Activated B cell treated with CpG ODN at 0.5 μM for 24 hours (primary cell): ENCODE measurements at regions not wholly inside any gene's neighbourhood (a gene's known extent, or its start where the extent isn't known, plus 50 kb on each side); places are given as distances from the start of the nearest gene placed in this dataset.

Experiments
- ATAC-seq: fragments of 200-7000 bp; cut with Tn5 transposase; one replicate; pipeline ENCODE4 v1.10.0; 2021; ENCODE audit warnings: low read depth, mild to moderate bottlenecking, moderate library complexity
- CTCF ChIA-PET: fragments of 350-600 bp; sonication (Branson Sonifier 250); formaldehyde crosslinking; loops from one replicate; lab custom pipeline; 2021; ENCODE audit warnings: antibody characterized with exemption; lab: Charles Lee
- POLR2A ChIA-PET: fragments of 350-600 bp; sonication (Branson Sonifier 250); formaldehyde crosslinking; loops from one replicate; lab custom pipeline; 2021; ENCODE audit warnings: antibody characterized with exemption; lab: Charles Lee
- DNase-seq: peaks from one replicate; pipeline ENCODE4 v3.0.0; 2022
- H3K27ac Mint-ChIP-seq: one replicate; pipeline ENCODE4 v1.8.0; 2020; ENCODE audit warnings: mixed read lengths
- H3K27me3 Mint-ChIP-seq: one replicate; pipeline ENCODE4 v1.8.0; 2021; ENCODE audit warnings: mixed read lengths
- H3K36me3 Mint-ChIP-seq: one replicate; pipeline ENCODE4 v1.8.0; 2021; ENCODE audit warnings: low read depth, mixed read lengths
- H3K4me1 Mint-ChIP-seq: one replicate; pipeline ENCODE4 v1.8.0; 2021; ENCODE audit warnings: mixed read lengths
- H3K4me3 Mint-ChIP-seq: one replicate; pipeline ENCODE4 v1.8.0; 2020; ENCODE audit warnings: mild to moderate bottlenecking, mixed read lengths
- H3K9me3 Mint-ChIP-seq: one replicate; pipeline ENCODE4 v1.8.0; 2020; ENCODE audit warnings: mixed read lengths
- intact Hi-C: fragments of 100-400 bp; cut with micrococcal nuclease; formaldehyde crosslinking; loops from one replicate; pipeline ENCODE4 v1.15.1; 2024
- TF ChIP-seq, protein P1 (sequence below): fragments of 200-600 bp; IDR thresholded peaks from one replicate; pipeline ENCODE4 v1.8.0; 2022; ENCODE audit warnings: antibody characterized with exemption, mild to moderate bottlenecking

DNA sequence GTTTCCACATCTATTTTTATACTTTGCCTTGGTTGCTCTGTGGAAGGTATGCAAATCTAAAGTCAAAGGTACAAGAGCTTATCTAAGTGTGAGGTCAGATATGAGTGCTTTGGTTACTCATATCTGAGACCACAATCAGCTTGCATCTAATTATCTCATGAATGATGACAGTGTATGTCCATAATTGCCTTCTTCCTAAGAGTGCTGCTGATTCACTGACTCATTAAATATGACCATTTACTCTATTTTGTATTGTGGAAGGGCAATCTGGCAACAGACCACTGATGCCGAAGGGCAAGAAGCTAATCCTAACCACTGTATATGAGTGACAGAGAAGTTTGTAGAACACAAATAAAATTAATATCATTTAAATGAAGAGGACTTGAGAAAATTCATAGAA is 1190.2 kb upstream of the AGA start:
- Mint-ChIP-seq H3K9me3 (peaks cover 6% of the 10 kb centered on the region), H3K27me3 (no peaks in the 10 kb centered on the region), H3K36me3 (no peaks in the 10 kb centered on the region), H3K4me1 (no peaks in the 10 kb centered on the region), H3K4me3 (no peak overlapping the region), H3K27ac (no peak overlapping the region)
- ATAC-seq (no peak), DNase-seq (no peak)
- intact Hi-C loops = no loop called here
- POLR2A ChIA-PET = no interaction called here
- CTCF ChIA-PET = no interaction called here
- TF ChIP-seq, protein P1, sequence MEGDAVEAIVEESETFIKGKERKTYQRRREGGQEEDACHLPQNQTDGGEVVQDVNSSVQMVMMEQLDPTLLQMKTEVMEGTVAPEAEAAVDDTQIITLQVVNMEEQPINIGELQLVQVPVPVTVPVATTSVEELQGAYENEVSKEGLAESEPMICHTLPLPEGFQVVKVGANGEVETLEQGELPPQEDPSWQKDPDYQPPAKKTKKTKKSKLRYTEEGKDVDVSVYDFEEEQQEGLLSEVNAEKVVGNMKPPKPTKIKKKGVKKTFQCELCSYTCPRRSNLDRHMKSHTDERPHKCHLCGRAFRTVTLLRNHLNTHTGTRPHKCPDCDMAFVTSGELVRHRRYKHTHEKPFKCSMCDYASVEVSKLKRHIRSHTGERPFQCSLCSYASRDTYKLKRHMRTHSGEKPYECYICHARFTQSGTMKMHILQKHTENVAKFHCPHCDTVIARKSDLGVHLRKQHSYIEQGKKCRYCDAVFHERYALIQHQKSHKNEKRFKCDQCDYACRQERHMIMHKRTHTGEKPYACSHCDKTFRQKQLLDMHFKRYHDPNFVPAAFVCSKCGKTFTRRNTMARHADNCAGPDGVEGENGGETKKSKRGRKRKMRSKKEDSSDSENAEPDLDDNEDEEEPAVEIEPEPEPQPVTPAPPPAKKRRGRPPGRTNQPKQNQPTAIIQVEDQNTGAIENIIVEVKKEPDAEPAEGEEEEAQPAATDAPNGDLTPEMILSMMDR = no peak

DNA sequence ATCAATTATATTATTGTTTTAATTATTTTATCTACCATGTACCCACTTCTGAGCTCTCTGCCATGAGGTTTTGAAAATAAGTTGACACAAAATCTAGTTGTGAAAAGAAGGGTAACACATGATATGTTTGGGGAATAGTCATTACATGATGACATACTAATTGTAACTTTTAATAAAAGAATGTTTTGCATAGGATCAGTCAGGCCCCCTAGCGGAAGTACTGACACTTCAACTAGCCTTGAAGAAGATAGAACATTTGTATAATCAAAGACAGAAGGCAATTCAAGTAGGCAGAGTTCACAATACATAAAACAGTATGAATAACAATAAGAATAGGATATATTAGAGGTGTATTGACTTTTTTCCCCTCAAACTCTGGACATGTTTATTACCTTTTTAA is 1191.0 kb upstream of the AGA start:
- no peak for DNase-seq
- CTCF ChIA-PET = no interaction called here
- no peaks in the 10 kb centered on the region for H3K36me3 Mint-ChIP-seq
- TF ChIP-seq, protein P1 = no peak
- no peaks in the 10 kb centered on the region for H3K4me1 Mint-ChIP-seq
- ATAC-seq = no peak
- intact Hi-C loops = no loop called here
- H3K27ac Mint-ChIP-seq = no peak overlapping the region
- H3K27me3 Mint-ChIP-seq = no peaks in the 10 kb centered on the region
- H3K4me3 Mint-ChIP-seq = no peak overlapping the region
- POLR2A ChIA-PET = no interaction called here
- peaks cover 6% of the 10 kb centered on the region for H3K9me3 Mint-ChIP-seq

- H3K9me3 Mint-ChIP-seq = peaks cover 7% of the 10 kb centered on the region
- DNase-seq (no peak), ATAC-seq (no peak)
- TF ChIP-seq, protein P1 = no peak
- no peaks in the 10 kb centered on the region for H3K4me1 Mint-ChIP-seq
- H3K4me3 Mint-ChIP-seq = no peak overlapping the region
- ChIA-PET CTCF (no interaction called here), POLR2A (no interaction called here)
- intact Hi-C loops = no loop called here
- H3K36me3 Mint-ChIP-seq = no peaks in the 10 kb centered on the region
- H3K27me3 Mint-ChIP-seq = no peaks in the 10 kb centered on the region
- no peak overlapping the region for H3K27ac Mint-ChIP-seq
Measured at GRCh38 chr4:178664621-178665020, 1222.4 kb upstream of the AGA start.

DNA sequence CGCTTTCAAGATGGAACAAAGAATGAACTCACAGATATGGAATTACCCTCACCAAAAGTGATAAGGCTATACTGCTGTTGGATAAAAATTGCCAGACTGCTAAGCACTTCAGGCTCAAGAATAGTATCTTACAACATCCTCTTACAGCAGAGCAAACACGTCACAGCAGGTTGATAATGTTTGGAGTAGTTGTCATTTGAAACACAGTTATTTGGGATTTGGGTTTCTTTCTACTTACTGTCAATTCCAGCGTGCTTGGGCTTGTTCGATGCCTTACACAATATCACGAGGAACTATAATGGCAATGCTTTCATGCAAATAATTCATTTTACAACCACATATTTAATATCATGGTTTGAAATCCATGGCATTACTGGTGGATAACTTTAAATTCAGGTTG is 1223.7 kb upstream of the AGA start:
- no peak for DNase-seq
- no peak overlapping the region for H3K27ac Mint-ChIP-seq
- H3K27me3 Mint-ChIP-seq = no peaks in the 10 kb centered on the region
- no peaks in the 10 kb centered on the region for H3K36me3 Mint-ChIP-seq
- H3K9me3 Mint-ChIP-seq = peaks cover 8% of the 10 kb centered on the region
- ATAC-seq = no peak
- CTCF ChIA-PET = no interaction called here
- H3K4me1 Mint-ChIP-seq = no peaks in the 10 kb centered on the region
- H3K4me3 Mint-ChIP-seq = no peak overlapping the region
- POLR2A ChIA-PET = no interaction called here
- TF ChIP-seq, protein P1 = no peak
- intact Hi-C loops = no loop called here

DNA sequence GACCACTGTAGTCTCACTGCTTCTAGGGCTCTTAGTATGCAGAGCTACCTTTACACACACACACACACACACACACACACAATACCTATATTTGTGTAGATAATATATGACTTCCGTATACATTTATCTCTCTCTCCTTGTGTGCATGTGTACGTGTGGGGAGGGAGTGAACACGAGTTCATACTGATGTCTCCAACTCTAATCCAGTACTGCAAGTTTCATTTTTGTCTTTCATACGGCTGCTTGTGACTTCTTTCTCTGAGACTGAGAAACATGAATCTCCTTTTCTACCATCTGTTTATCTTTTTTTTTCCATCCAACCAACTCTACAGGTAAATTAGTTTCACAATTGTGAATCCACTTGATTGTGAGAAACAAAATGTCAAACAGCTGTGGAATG is 1229.5 kb upstream of the AGA start:
- POLR2A ChIA-PET = no interaction called here
- TF ChIP-seq, protein P1 = no peak
- no peaks in the 10 kb centered on the region for H3K4me1 Mint-ChIP-seq
- H3K4me3 Mint-ChIP-seq = no peak overlapping the region
- DNase-seq (no peak), ATAC-seq (no peak)
- H3K9me3 Mint-ChIP-seq = peaks cover 10% of the 10 kb centered on the region
- no peaks in the 10 kb centered on the region for H3K36me3 Mint-ChIP-seq
- H3K27ac Mint-ChIP-seq = no peak overlapping the region
- H3K27me3 Mint-ChIP-seq = no peaks in the 10 kb centered on the region
- CTCF ChIA-PET = no interaction called here
- intact Hi-C loops = no loop called here
